ENCODE measurements at regions not wholly inside any gene's neighbourhood (a gene's known extent, or its start where the extent isn't known, plus 50 kb on each side); places are given as distances from the start of the nearest gene placed in this dataset.
"Not testable (repeated sequence)": the region's sequence is repeated elsewhere in the genome, so short reads cannot be mapped to it uniquely, and the experiment has no call there.

- TF ChIP-seq, protein P1, sequence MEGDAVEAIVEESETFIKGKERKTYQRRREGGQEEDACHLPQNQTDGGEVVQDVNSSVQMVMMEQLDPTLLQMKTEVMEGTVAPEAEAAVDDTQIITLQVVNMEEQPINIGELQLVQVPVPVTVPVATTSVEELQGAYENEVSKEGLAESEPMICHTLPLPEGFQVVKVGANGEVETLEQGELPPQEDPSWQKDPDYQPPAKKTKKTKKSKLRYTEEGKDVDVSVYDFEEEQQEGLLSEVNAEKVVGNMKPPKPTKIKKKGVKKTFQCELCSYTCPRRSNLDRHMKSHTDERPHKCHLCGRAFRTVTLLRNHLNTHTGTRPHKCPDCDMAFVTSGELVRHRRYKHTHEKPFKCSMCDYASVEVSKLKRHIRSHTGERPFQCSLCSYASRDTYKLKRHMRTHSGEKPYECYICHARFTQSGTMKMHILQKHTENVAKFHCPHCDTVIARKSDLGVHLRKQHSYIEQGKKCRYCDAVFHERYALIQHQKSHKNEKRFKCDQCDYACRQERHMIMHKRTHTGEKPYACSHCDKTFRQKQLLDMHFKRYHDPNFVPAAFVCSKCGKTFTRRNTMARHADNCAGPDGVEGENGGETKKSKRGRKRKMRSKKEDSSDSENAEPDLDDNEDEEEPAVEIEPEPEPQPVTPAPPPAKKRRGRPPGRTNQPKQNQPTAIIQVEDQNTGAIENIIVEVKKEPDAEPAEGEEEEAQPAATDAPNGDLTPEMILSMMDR (conservative IDR thresholded peaks at IDR 0.05; ENCODE audit: low read depth, low read length), result not testable (repeated sequence)
- not testable (repeated sequence) for TF ChIP-seq EZH2 (IDR thresholded peaks at IDR 0.05; ENCODE audit: low read length, unreplicated experiment)
Observed at GRCh38 chr6:2317498-2317897, 72.1 kb upstream of the GMDS start.

Data from PC-3 (cell line).